ENCODE measurements at regions not wholly inside any gene's neighbourhood (a gene's known extent, or its start where the extent isn't known, plus 50 kb on each side); places are given as distances from the start of the nearest gene placed in this dataset.

DNA sequence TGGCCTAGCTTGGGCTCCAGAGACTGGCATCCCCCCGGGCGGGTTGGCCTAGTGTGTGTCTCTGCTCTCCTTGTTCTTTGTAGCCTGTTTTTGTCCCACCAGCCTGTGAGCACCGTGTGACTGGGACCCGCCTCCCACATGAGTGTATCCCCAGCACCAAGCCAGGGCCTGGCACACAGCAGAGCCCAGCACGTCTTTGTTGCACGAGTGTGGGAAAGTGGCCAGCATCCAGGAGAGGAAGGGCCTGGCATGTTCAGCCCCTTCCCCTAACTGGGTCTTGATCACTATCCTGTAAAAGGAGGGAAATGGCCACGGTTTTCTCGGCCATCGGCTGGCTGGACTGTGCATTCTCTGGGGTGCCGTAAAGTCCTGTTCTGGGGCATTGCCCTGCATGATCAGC, 290.1 kb downstream of the BMP7 start:
- TF ChIP-seq POLR2A (IDR thresholded peaks at IDR 0.05), result no peak
- no peak for TF ChIP-seq CTCF (IDR thresholded peaks at IDR 0.05)

Measured in right lobe of liver (tissue), 4 donors.